Loucy (cell line): ENCODE measurements at regions not wholly inside any gene's neighbourhood (a gene's known extent, or its start where the extent isn't known, plus 50 kb on each side); places are given as distances from the start of the nearest gene placed in this dataset.
"Not testable (repeated sequence)": the region's sequence is repeated elsewhere in the genome, so short reads cannot be mapped to it uniquely, and the experiment has no call there.

ENCODE experiments used
- H2AFZ ChIP-seq: fragments of 200-600 bp; sonication (generic); 2 replicates; pipeline ENCODE4 v1.6.0; 2016; ENCODE audit warnings: antibody characterized with exemption, mild to moderate bottlenecking, low read length, moderate library complexity
- H3F3A ChIP-seq: fragments of 200-600 bp; 2 replicates; pipeline ENCODE4 v1.6.0; 2016; ENCODE audit warnings: antibody characterized with exemption, low read depth, mild to moderate bottlenecking
- H3K27me3 ChIP-seq: fragments of 200-600 bp; sonication (generic); 2 replicates; pipeline ENCODE4 v1.6.1; 2014; ENCODE audit warnings: low read length, mild to moderate bottlenecking; ENCODE audit not compliant: insufficient read depth, poor library complexity, severe bottlenecking
- H3K36me3 ChIP-seq: fragments of 200-600 bp; sonication (generic); 2 replicates; pipeline ENCODE4 v1.6.1; 2016; ENCODE audit warnings: low read length; ENCODE audit not compliant: insufficient read depth
- H3K4me1 ChIP-seq: fragments of 200-600 bp; sonication (generic); 2 replicates; pipeline ENCODE4 v1.5.1; 2014; ENCODE audit warnings: low read length, mild to moderate bottlenecking; ENCODE audit not compliant: insufficient read depth, poor library complexity, severe bottlenecking
- H3K4me2 ChIP-seq: fragments of 200-600 bp; sonication (generic); 2 replicates; pipeline ENCODE4 v1.6.0; 2014; ENCODE audit warnings: antibody characterized with exemption, low read length, low read depth, mild to moderate bottlenecking; ENCODE audit not compliant: poor library complexity, severe bottlenecking
- H3K4me3 ChIP-seq: fragments of 200-600 bp; sonication (generic); 2 replicates; pipeline ENCODE4 v1.5.1; 2014; ENCODE audit warnings: low read length, mild to moderate bottlenecking, mixed read lengths; ENCODE audit not compliant: poor library complexity, severe bottlenecking
- H3K79me2 ChIP-seq: fragments of 200-600 bp; sonication (generic); 2 replicates; pipeline ENCODE4 v1.6.1; 2014; ENCODE audit warnings: low read length; ENCODE audit not compliant: insufficient read depth
- H3K9ac ChIP-seq: fragments of 200-600 bp; sonication (generic); 2 replicates; pipeline ENCODE4 v1.6.0; 2014; ENCODE audit warnings: mild to moderate bottlenecking, low read depth, low read length, moderate library complexity; ENCODE audit not compliant: poor library complexity, severe bottlenecking
- H3K9me2 ChIP-seq: fragments of 200-600 bp; sonication (generic); replicated peaks from 2 replicates; pipeline ENCODE4 v1.6.1; 2016; ENCODE audit warnings: low read depth, low read length, mixed read lengths
- H3K9me3 ChIP-seq: fragments of 200-600 bp; sonication (generic); 2 replicates; pipeline ENCODE4 v1.6.1; 2014; ENCODE audit warnings: mild to moderate bottlenecking, antibody characterized with exemption, low read length, low read depth; ENCODE audit not compliant: insufficient read depth
- H4K20me1 ChIP-seq: fragments of 200-600 bp; sonication (generic); 2 replicates; pipeline ENCODE4 v1.6.0; 2014; ENCODE audit warnings: antibody characterized with exemption, low read length, mild to moderate bottlenecking; ENCODE audit not compliant: insufficient read depth, poor library complexity, severe bottlenecking
- EZH2phosphoT487 ChIP-seq: fragments of 200-600 bp; IDR thresholded peaks from 2 replicates; pipeline ENCODE4 v1.6.1; 2018; ENCODE audit warnings: antibody characterized with exemption, mild to moderate bottlenecking, moderate library complexity, borderline replicate concordance
- TF ChIP-seq, protein P1 (sequence below): fragments of 200-600 bp; sonication (generic); conservative IDR thresholded peaks from 2 replicates; pipeline ENCODE4 v1.5.1; 2014; ENCODE audit warnings: mild to moderate bottlenecking, antibody characterized with exemption, low read length

DNA sequence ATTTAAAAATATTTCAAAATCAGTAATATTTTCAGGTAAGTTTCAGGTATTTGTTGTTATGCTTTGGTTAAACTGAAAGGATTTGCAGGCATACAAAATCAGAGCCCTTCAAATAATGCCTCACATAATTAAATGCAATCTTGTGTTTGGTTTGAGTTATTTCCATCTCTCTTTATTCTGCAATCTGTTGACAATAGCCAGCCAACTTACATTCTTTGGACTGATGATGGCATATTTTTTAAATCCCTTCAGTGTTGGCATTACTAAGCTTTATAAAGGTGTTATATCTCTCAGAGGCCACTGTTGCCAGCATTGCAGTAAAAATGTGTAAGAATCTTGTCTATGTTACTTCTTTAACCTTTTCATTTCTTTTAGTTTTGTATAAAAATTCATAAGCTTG is 257.2 kb upstream of the RFC3 start:
- Histone ChIP-seq H3K9me2 (no peaks in the 10 kb centered on the region), H3K36me3 (no peaks in the 10 kb centered on the region), H3K4me3 (no peak overlapping the region), H2AFZ (no peak overlapping the region), H3F3A (no peaks in the 10 kb centered on the region), H3K4me2 (no peak overlapping the region), H3K9ac (no peak overlapping the region), H3K79me2 (no peaks in the 10 kb centered on the region), H3K4me1 (no peaks in the 10 kb centered on the region), H3K9me3 (no peaks in the 10 kb centered on the region), H4K20me1 (no peaks in the 10 kb centered on the region), H3K27me3 (no peaks in the 10 kb centered on the region)
- TF ChIP-seq EZH2phosphoT487: no peak
- TF ChIP-seq, protein P1, sequence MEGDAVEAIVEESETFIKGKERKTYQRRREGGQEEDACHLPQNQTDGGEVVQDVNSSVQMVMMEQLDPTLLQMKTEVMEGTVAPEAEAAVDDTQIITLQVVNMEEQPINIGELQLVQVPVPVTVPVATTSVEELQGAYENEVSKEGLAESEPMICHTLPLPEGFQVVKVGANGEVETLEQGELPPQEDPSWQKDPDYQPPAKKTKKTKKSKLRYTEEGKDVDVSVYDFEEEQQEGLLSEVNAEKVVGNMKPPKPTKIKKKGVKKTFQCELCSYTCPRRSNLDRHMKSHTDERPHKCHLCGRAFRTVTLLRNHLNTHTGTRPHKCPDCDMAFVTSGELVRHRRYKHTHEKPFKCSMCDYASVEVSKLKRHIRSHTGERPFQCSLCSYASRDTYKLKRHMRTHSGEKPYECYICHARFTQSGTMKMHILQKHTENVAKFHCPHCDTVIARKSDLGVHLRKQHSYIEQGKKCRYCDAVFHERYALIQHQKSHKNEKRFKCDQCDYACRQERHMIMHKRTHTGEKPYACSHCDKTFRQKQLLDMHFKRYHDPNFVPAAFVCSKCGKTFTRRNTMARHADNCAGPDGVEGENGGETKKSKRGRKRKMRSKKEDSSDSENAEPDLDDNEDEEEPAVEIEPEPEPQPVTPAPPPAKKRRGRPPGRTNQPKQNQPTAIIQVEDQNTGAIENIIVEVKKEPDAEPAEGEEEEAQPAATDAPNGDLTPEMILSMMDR: no peak

DNA sequence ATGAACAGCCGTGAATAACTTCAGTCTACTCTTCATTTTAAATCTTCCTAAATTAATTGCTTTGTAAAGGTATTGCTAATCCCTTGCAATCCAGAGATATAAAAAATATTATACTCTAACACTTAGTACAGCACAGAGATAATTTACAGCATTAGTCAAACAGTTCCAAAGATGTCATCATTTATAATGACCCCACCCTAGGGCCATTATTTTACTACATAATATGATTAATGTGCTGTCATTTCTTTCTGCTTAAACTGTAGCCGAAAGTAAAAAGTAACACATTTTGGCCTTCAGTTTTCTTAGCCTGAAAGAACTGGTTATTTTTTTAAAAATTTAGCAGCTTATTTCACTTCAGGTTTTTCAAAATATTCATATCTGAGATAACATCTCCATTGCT is 256.3 kb upstream of the RFC3 start:
- no peak for TF ChIP-seq EZH2phosphoT487
- TF ChIP-seq, protein P1: no peak
- no peaks in the 10 kb centered on the region for H3F3A ChIP-seq
- no peaks in the 10 kb centered on the region for H3K79me2 ChIP-seq
- H3K4me2 ChIP-seq: no peak overlapping the region
- no peaks in the 10 kb centered on the region for H3K27me3 ChIP-seq
- no peaks in the 10 kb centered on the region for H3K9me3 ChIP-seq
- H3K36me3 ChIP-seq: no peaks in the 10 kb centered on the region
- H3K4me3 ChIP-seq: no peak overlapping the region
- no peaks in the 10 kb centered on the region for H3K9me2 ChIP-seq
- H2AFZ ChIP-seq: no peak overlapping the region
- no peaks in the 10 kb centered on the region for H4K20me1 ChIP-seq
- no peaks in the 10 kb centered on the region for H3K4me1 ChIP-seq
- no peak overlapping the region for H3K9ac ChIP-seq

DNA sequence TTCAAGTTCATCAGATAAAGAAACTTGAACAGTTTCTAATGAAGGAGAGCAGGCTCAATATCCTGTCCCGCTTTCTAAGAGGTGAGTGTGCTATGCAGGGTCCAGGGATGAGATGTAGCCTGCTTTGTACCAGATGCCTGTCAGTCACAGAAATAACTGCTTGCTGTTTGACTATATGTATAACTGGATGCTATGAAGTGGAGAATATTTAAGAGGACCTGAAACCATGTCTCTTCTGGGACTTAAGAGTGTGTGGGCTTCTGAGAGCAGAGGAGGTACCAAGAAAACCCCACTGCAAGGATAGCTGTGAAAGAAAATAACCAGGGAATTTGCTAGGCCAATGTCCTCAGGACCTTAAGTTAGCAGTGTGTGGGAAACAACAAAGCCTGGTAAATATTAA is 246.3 kb upstream of the RFC3 start:
- no peaks in the 10 kb centered on the region for H3K27me3 ChIP-seq

DNA sequence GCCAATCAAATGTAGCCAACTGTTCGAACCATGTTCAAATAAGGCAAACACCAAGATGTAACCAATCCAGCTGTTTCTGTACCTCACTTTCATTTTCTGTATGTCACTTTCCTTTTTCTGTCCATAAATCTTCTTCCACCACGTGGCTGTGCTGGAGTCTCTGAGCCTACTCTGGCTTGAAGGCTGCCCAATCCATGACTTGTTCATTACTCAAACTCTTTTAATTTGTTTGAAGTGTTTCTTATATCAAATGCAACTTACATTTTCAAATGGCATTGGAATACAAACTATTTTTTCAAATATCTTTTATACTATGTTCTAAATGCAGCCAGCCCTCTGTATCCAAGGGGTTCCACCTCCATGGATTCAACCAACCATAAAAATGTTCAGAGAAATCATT is 245.6 kb upstream of the RFC3 start:
- not testable (repeated sequence) for H3K79me2 ChIP-seq, H2AFZ ChIP-seq, H3K9me3 ChIP-seq, H4K20me1 ChIP-seq, H3K9ac ChIP-seq, H3K36me3 ChIP-seq, H3K4me1 ChIP-seq, H3K27me3 ChIP-seq, H3K4me2 ChIP-seq, H3F3A ChIP-seq, H3K9me2 ChIP-seq, H3K4me3 ChIP-seq

More for the DNA sequence above, 246.3 kb upstream of the RFC3 start:
- no peak overlapping the region for H3K9ac ChIP-seq
- H3K4me2 ChIP-seq: no peak overlapping the region
- no peaks in the 10 kb centered on the region for H3K9me3 ChIP-seq
- H3K36me3 ChIP-seq: no peaks in the 10 kb centered on the region
- H3K9me2 ChIP-seq: no peaks in the 10 kb centered on the region
- no peak for TF ChIP-seq EZH2phosphoT487
- TF ChIP-seq, protein P1: no peak
- no peak overlapping the region for H3K4me3 ChIP-seq
- H3F3A ChIP-seq: no peaks in the 10 kb centered on the region
- no peaks in the 10 kb centered on the region for H3K79me2 ChIP-seq
- no peak overlapping the region for H2AFZ ChIP-seq
- no peaks in the 10 kb centered on the region for H4K20me1 ChIP-seq
- H3K4me1 ChIP-seq: no peaks in the 10 kb centered on the region
